Ishikawa (cell line): ENCODE measurements at regions not wholly inside any gene's neighbourhood (a gene's known extent, or its start where the extent isn't known, plus 50 kb on each side); places are given as distances from the start of the nearest gene placed in this dataset.

ENCODE experiments used
- CEBPB ChIP-seq: IDR thresholded peaks from 2 replicates; pipeline ENCODE4 v1.6.1; 2012
- CREB1 ChIP-seq: IDR thresholded peaks from 2 replicates; pipeline ENCODE4 v1.6.1; 2012; ENCODE audit warnings: low read depth
- EGR1 ChIP-seq: IDR thresholded peaks from 2 replicates; pipeline ENCODE4 v1.6.1; 2012
- EP300 ChIP-seq: IDR thresholded peaks from 2 replicates; pipeline ENCODE4 v1.6.1; 2012; ENCODE audit warnings: borderline replicate concordance
- FOXM1 ChIP-seq: IDR thresholded peaks from 2 replicates; pipeline ENCODE4 v1.6.1; 2012; ENCODE audit warnings: low read depth, borderline replicate concordance
- MAX ChIP-seq: IDR thresholded peaks from 2 replicates; pipeline ENCODE4 v1.6.1; 2012
- NFIC ChIP-seq: IDR thresholded peaks from 2 replicates; pipeline ENCODE4 v1.6.1; 2012
- RAD21 ChIP-seq: IDR thresholded peaks from 2 replicates; pipeline ENCODE4 v1.6.1; 2012; ENCODE audit warnings: low read depth
- REST ChIP-seq: IDR thresholded peaks from 2 replicates; pipeline ENCODE4 v1.6.1; 2012; ENCODE audit warnings: low read depth, mild to moderate bottlenecking
- TAF1 ChIP-seq: IDR thresholded peaks from 2 replicates; pipeline ENCODE4 v1.6.1; 2012; ENCODE audit warnings: low read depth, mild to moderate bottlenecking
- TCF12 ChIP-seq: IDR thresholded peaks from 2 replicates; pipeline ENCODE4 v1.6.1; 2012; ENCODE audit warnings: low read depth
- TEAD4 ChIP-seq: IDR thresholded peaks from 2 replicates; pipeline ENCODE4 v1.6.1; 2012
- USF1 ChIP-seq: IDR thresholded peaks from 2 replicates; pipeline ENCODE4 v1.6.1; 2012
- YY1 ChIP-seq: IDR thresholded peaks from 2 replicates; pipeline ENCODE4 v1.6.1; 2012; ENCODE audit warnings: low read depth
- ZBTB7A ChIP-seq: IDR thresholded peaks from 2 replicates; pipeline ENCODE4 v1.6.1; 2012; ENCODE audit warnings: low read depth

- TF ChIP-seq CREB1 (no peak), CEBPB (no peak), RAD21 (no peak), TEAD4 (no peak), TCF12 (no peak), ZBTB7A (no peak), YY1 (no peak), TAF1 (no peak), EGR1 (no peak), MAX (no peak), REST (no peak), USF1 (no peak), NFIC (no peak), EP300 (no peak)
Measured at GRCh38 chr21:41070284-41070683, 97.7 kb upstream of the BACE2 start.

- no peak for TF ChIP-seq MAX
Measured at GRCh38 chr21:41071258-41072171, 96.4 kb upstream of the BACE2 start.

- no peak for TF ChIP-seq ZBTB7A
- TF ChIP-seq CEBPB = no peak
- no peak for TF ChIP-seq USF1
- TF ChIP-seq TAF1 = no peak
- no peak for TF ChIP-seq CREB1
- TF ChIP-seq EP300 = no peak
- TF ChIP-seq MAX = no peak
- no peak for TF ChIP-seq FOXM1
- TF ChIP-seq YY1 = no peak
- TF ChIP-seq NFIC = no peak
- TF ChIP-seq RAD21 = no peak
- TF ChIP-seq EGR1 = no peak
- TF ChIP-seq TEAD4 = no peak
- TF ChIP-seq REST = no peak
- TF ChIP-seq TCF12 = no peak
Measured at GRCh38 chr21:41073558-41073957, 94.4 kb upstream of the BACE2 start.

GRCh38 chr21:41074396-41075184 lies 93.4 kb upstream of the BACE2 start:
- TF ChIP-seq CEBPB (no peak), TCF12 (no peak), USF1 (no peak), REST (no peak), MAX (no peak), TEAD4 (no peak), RAD21 (no peak), CREB1 (no peak), FOXM1 (no peak), TAF1 (no peak)
